Endothelial cell of umbilical vein (primary cell): ENCODE measurements at regions not wholly inside any gene's neighbourhood (a gene's known extent, or its start where the extent isn't known, plus 50 kb on each side); places are given as distances from the start of the nearest gene placed in this dataset.

ENCODE experiments used
- BruUV-seq: library from RNA; stranded (reverse); fragments of 400-500 nt; replicated peaks from 2 replicates; lab custom pipeline; 2021; lab: Mats Ljungman, UMichigan
- CTCF ChIA-PET: fragments of 300-600, 350-600 bp; sonication (Branson Sonifier 250); formaldehyde crosslinking; loops from one replicate; lab custom pipeline; 2021; ENCODE audit warnings: antibody characterized with exemption, inconsistent platforms; lab: Charles Lee
- POLR2A ChIA-PET: fragments of 300-600, 350-600 bp; sonication (Branson Sonifier 250); formaldehyde crosslinking; loops from one replicate; lab custom pipeline; 2021; ENCODE audit warnings: antibody characterized with exemption, inconsistent platforms; lab: Charles Lee
- DNase-seq: peaks from one replicate; pipeline ENCODE4 v3.0.0-alpha.2; 2011; ENCODE audit warnings: low read depth, low spot score
- FAIRE-seq: peaks from 2 replicates; lab custom pipeline; 2011; peaks lifted over from hg19 to GRCh38; lab: Jason Lieb, UNC
- H2AFZ ChIP-seq: 2 replicates; pipeline ENCODE4 v1.6.0; 2012; ENCODE audit warnings: low read depth, low read length, control low read depth, inconsistent platforms
- H3K27ac ChIP-seq: 2 replicates; pipeline ENCODE4 v1.5.1; 2011; ENCODE audit warnings: low read depth, mild to moderate bottlenecking, control low read depth, low read length, moderate library complexity; ENCODE audit not compliant: insufficient read depth
- H3K27me3 ChIP-seq, 2 experiments: 2 replicates each; pipeline versions ENCODE4 v1.6.0 to v1.6.1; 2011; ENCODE audit warnings: low read length in 2 of 2, mixed read lengths in 1 of 2; ENCODE audit not compliant: control insufficient read depth in 2 of 2, insufficient read depth in 2 of 2
- H3K36me3 ChIP-seq, 2 experiments: 2 replicates in 1 of 2; 3 replicates in 1 of 2; pipeline ENCODE4 v1.5.1; 2011; ENCODE audit warnings: low read length in 2 of 2, mild to moderate bottlenecking in 1 of 2, moderate library complexity in 1 of 2; ENCODE audit not compliant: control insufficient read depth in 2 of 2, insufficient read depth in 2 of 2; ENCODE audit errors: extremely low read depth in 1 of 2
- H3K4me1 ChIP-seq: 3 replicates; pipeline ENCODE4 v1.5.1; 2011; ENCODE audit warnings: mild to moderate bottlenecking, low read length; ENCODE audit not compliant: control insufficient read depth, insufficient read depth; ENCODE audit errors: extremely low read depth
- H3K4me2 ChIP-seq: 2 replicates; pipeline ENCODE4 v1.6.1; 2011; ENCODE audit warnings: low read length, control low read depth, mixed read lengths; ENCODE audit not compliant: insufficient read depth
- H3K4me3 ChIP-seq, 3 experiments: fragments of 200-600 bp in 1 of 3; sonication (generic), shearing (Covaris generic) in 1 of 3; replicated peaks in 1 of 3; 2 replicates each; pipeline ENCODE4 v1.5.1; 2011 to 2016; ENCODE audit warnings: control low read depth in 3 of 3, low read length in 3 of 3, mild to moderate bottlenecking in 2 of 3, inconsistent platforms in 1 of 3, low read depth in 1 of 3, moderate library complexity in 1 of 3; ENCODE audit not compliant: insufficient read depth in 1 of 3
- H3K79me2 ChIP-seq: 2 replicates; pipeline ENCODE4 v1.6.0; 2012; ENCODE audit warnings: low read length, inconsistent platforms; ENCODE audit not compliant: control insufficient read depth, insufficient read depth
- H3K9ac ChIP-seq: replicated peaks from 2 replicates; pipeline ENCODE3; 2011; ENCODE audit warnings: low read length, control low read depth; ENCODE audit not compliant: insufficient read depth; ENCODE audit errors: extremely low read depth
- H3K9me1 ChIP-seq: replicated peaks from 3 replicates; pipeline ENCODE4 v1.6.0; 2011; ENCODE audit warnings: mild to moderate bottlenecking, low read length; ENCODE audit not compliant: control insufficient read depth, insufficient read depth; ENCODE audit errors: extremely low read depth
- H3K9me3 ChIP-seq: replicated peaks from 2 replicates; pipeline ENCODE4 v1.5.1; 2012; ENCODE audit warnings: low read length, inconsistent platforms; ENCODE audit not compliant: control insufficient read depth, insufficient read depth
- H4K20me1 ChIP-seq: replicated peaks from 2 replicates; pipeline ENCODE3; 2011; ENCODE audit warnings: mild to moderate bottlenecking, low read length; ENCODE audit not compliant: control insufficient read depth, insufficient read depth; ENCODE audit errors: extremely low read depth
- CTCF ChIP-seq, 2 donors: IDR thresholded peaks; 1 replicate in 1 of 2; 2 replicates in 1 of 2; pipeline ENCODE4 v1.5.1; 2011; ENCODE audit warnings: low read length in 2 of 2, mild to moderate bottlenecking in 2 of 2, moderate library complexity in 2 of 2, control low read depth in 1 of 2, inconsistent platforms in 1 of 2, low read depth in 1 of 2; ENCODE audit not compliant: insufficient read depth in 1 of 2; ENCODE audit errors: extremely low read depth in 1 of 2
- EZH2 ChIP-seq: IDR thresholded peaks from 2 replicates; pipeline ENCODE4 v1.6.1; 2012; ENCODE audit warnings: borderline replicate concordance, low read depth, mild to moderate bottlenecking, moderate library complexity, low read length, inconsistent platforms; ENCODE audit not compliant: severe bottlenecking
- FOS ChIP-seq: IDR thresholded peaks from 2 replicates; pipeline ENCODE4 v1.6.1; 2011; ENCODE audit warnings: mild to moderate bottlenecking, low read length, moderate library complexity, borderline replicate concordance; ENCODE audit not compliant: insufficient read depth
- GATA2 ChIP-seq: IDR thresholded peaks from 2 replicates; pipeline ENCODE4 v1.7.0; 2011; ENCODE audit warnings: low read depth, mild to moderate bottlenecking, moderate library complexity, mixed read lengths, low read length; ENCODE audit not compliant: insufficient read length, insufficient read depth
- JUN ChIP-seq: IDR thresholded peaks from 2 replicates; pipeline ENCODE4 v1.6.1; 2011; ENCODE audit warnings: borderline replicate concordance, low read depth; ENCODE audit not compliant: insufficient read length, insufficient read depth
- MAX ChIP-seq: IDR thresholded peaks from 2 replicates; pipeline ENCODE4 v1.6.1; 2011; ENCODE audit not compliant: insufficient read depth, insufficient read length
- MYC ChIP-seq: IDR thresholded peaks from one replicate; pipeline ENCODE4 v1.6.1; 2011; ENCODE audit warnings: mild to moderate bottlenecking, low read depth, low read length
- POLR2A ChIP-seq: IDR thresholded peaks from 2 replicates; pipeline ENCODE4 v1.6.1; 2012; ENCODE audit warnings: low read depth, mild to moderate bottlenecking, control low read depth, low read length
- POLR2AphosphoS5 ChIP-seq: IDR thresholded peaks from 2 replicates; pipeline ENCODE4 v1.6.1; 2012; ENCODE audit warnings: low read depth, mild to moderate bottlenecking, control low read depth, low read length, moderate library complexity; ENCODE audit not compliant: insufficient read depth
- dilution Hi-C: fragments of 300-500 bp; cut with MboI; formaldehyde crosslinking; loops from one replicate; pipeline ENCODE4 v1.15.0; 2019; ENCODE audit warnings: low sequenced_read_pairs; ENCODE audit not compliant: extremely low pct_ligation_motif_present
- intact Hi-C: fragments of 100-400 bp; cut with micrococcal nuclease; formaldehyde crosslinking; loops from one replicate; pipeline ENCODE4 v1.10.0; 2022

GRCh38 chr1:218743861-218744505 lies 398.8 kb downstream of the TGFB2 start:
- Histone ChIP-seq H3K4me3 (no peak overlapping the region), H3K4me1 (no peaks in the 10 kb centered on the region), H4K20me1 (no peaks in the 10 kb centered on the region), H3K79me2 (no peaks in the 10 kb centered on the region), H3K27ac (no peak overlapping the region), H3K9me3 (no peaks in the 10 kb centered on the region), H2AFZ (no peak overlapping the region), H3K9me1 (no peaks in the 10 kb centered on the region), H3K4me2 (no peak overlapping the region), H3K36me3 (no peaks in the 10 kb centered on the region), H3K9ac (no peak overlapping the region), H3K27me3 (no peaks in the 10 kb centered on the region)
- intact Hi-C loops (no loop called here), dilution Hi-C loops (no loop called here)
- ChIA-PET CTCF (no interaction called here), POLR2A (no interaction called here)
- BruUV-seq, result no TSS peak
- TF ChIP-seq GATA2 (no peak), MAX (no peak), POLR2AphosphoS5 (no peak), FOS (no peak), CTCF (IDR thresholded peaks at IDR 0.05; ENCODE audit: extremely low read depth in 1 of 2, insufficient read depth in 1 of 2, low read depth in 1 of 2, low read length in 2 of 2) (no peak), POLR2A (no peak), EZH2 (no peak), MYC (no peak), JUN (no peak)
- FAIRE-seq (no peak), DNase-seq (no peak)
